Neural progenitor cell (in vitro differentiated cells): ENCODE measurements at regions not wholly inside any gene's neighbourhood (a gene's known extent, or its start where the extent isn't known, plus 50 kb on each side); places are given as distances from the start of the nearest gene placed in this dataset.
A peak's percentile ranks its signal among the peaks of the same experiment; 100 is the strongest.

ENCODE experiments used
- DNase-seq: peaks from one replicate; pipeline ENCODE4 v3.0.0-alpha.2; 2016; ENCODE audit warnings: low spot score
- H2AFZ ChIP-seq: fragments of 200-600 bp; sonication (generic); replicated peaks from 2 replicates; pipeline ENCODE4 v1.6.1; 2016; ENCODE audit warnings: antibody characterized with exemption
- H3F3A ChIP-seq: fragments of 200-600 bp; sonication (generic); 2 replicates; pipeline ENCODE4 v1.6.1; 2016; ENCODE audit warnings: antibody characterized with exemption, low read depth
- H3K27ac ChIP-seq: fragments of 200-600 bp; sonication (generic); 2 replicates; pipeline ENCODE4 v1.5.1; 2016; ENCODE audit warnings: mild to moderate bottlenecking
- H3K27me3 ChIP-seq: fragments of 200-600 bp; sonication (generic); 2 replicates; pipeline ENCODE4 v1.6.1; 2016; ENCODE audit warnings: mild to moderate bottlenecking, moderate library complexity
- H3K36me3 ChIP-seq: fragments of 200-600 bp; sonication (generic); 2 replicates; pipeline ENCODE4 v1.5.1; 2016
- H3K4me1 ChIP-seq: fragments of 200-600 bp; sonication (generic); 2 replicates; pipeline ENCODE4 v1.6.1; 2016; ENCODE audit warnings: mixed run types
- H3K4me2 ChIP-seq: fragments of 200-600 bp; sonication (generic); 2 replicates; pipeline ENCODE4 v1.6.1; 2016
- H3K4me3 ChIP-seq: fragments of 200-600 bp; sonication (generic); 2 replicates; pipeline ENCODE4 v1.5.1; 2016
- H3K79me2 ChIP-seq: fragments of 200-600 bp; sonication (generic); 2 replicates; pipeline ENCODE4 v1.6.1; 2016; ENCODE audit warnings: low read depth
- H3K9ac ChIP-seq: fragments of 200-600 bp; sonication (generic); 2 replicates; pipeline ENCODE4 v1.6.1; 2016
- H3K9me3 ChIP-seq: fragments of 200-600 bp; sonication (generic); 2 replicates; pipeline ENCODE4 v1.5.1; 2016; ENCODE audit warnings: low read depth
- H4K20me1 ChIP-seq: fragments of 200-600 bp; sonication (generic); 2 replicates; pipeline ENCODE4 v1.6.1; 2016; ENCODE audit warnings: low read depth
- H3K27ac Mint-ChIP-seq: 3 replicates; pipeline ENCODE4 v1.8.0; 2021; ENCODE audit warnings: mixed read lengths
- H3K27me3 Mint-ChIP-seq: 2 replicates; pipeline ENCODE4 v1.8.0; 2022; ENCODE audit warnings: low read depth, mild to moderate bottlenecking, inconsistent platforms, moderate library complexity, mixed read lengths; ENCODE audit not compliant: insufficient read depth
- H3K36me3 Mint-ChIP-seq: 3 replicates; pipeline ENCODE4 v1.8.0; 2021; ENCODE audit warnings: mixed read lengths
- H3K4me1 Mint-ChIP-seq: 3 replicates; pipeline ENCODE4 v1.8.0; 2021; ENCODE audit warnings: mixed read lengths
- H3K4me3 Mint-ChIP-seq: 3 replicates; pipeline ENCODE4 v1.8.0; 2021; ENCODE audit warnings: mild to moderate bottlenecking, moderate library complexity, mixed read lengths
- H3K9me3 Mint-ChIP-seq: 3 replicates; pipeline ENCODE4 v1.8.0; 2020; ENCODE audit warnings: mixed read lengths
- CTCF ChIP-seq: fragments of 200-600 bp; sonication (generic); IDR thresholded peaks from 2 replicates; pipeline ENCODE4 v1.5.1; 2017; ENCODE audit warnings: antibody characterized with exemption, mild to moderate bottlenecking
- EZH2 ChIP-seq: fragments of 200-600 bp; sonication (generic); IDR thresholded peaks from 2 replicates; pipeline ENCODE4 v1.6.1; 2017; ENCODE audit warnings: antibody characterized with exemption, mild to moderate bottlenecking, moderate library complexity
- EZH2phosphoT487 ChIP-seq: fragments of 200-600 bp; sonication (generic); IDR thresholded peaks from 2 replicates; pipeline ENCODE4 v1.6.1; 2017; ENCODE audit warnings: antibody characterized with exemption

GRCh38 chr4:96390404-96390803, 550.5 kb downstream of the PDHA2 start:
- H2AFZ ChIP-seq = peak overlapping the region; percentile 42
- no peaks in the 10 kb centered on the region for H4K20me1 ChIP-seq
- H3K4me2 ChIP-seq = no peak overlapping the region
- H3K9me3 ChIP-seq = no peaks in the 10 kb centered on the region
- TF ChIP-seq EZH2phosphoT487 (no peak), CTCF (no peak), EZH2 (no peak)
- no peak overlapping the region for H3K27ac ChIP-seq
- Mint-ChIP-seq H3K27me3 (no peaks in the 10 kb centered on the region), H3K4me3 (no peak overlapping the region), H3K4me1 (no peaks in the 10 kb centered on the region), H3K36me3 (no peaks in the 10 kb centered on the region), H3K27ac (no peak overlapping the region), H3K9me3 (no peaks in the 10 kb centered on the region)
- H3K27me3 ChIP-seq = no peaks in the 10 kb centered on the region
- no peak overlapping the region for H3K4me3 ChIP-seq
- no peaks in the 10 kb centered on the region for H3K36me3 ChIP-seq
- no peak overlapping the region for H3K9ac ChIP-seq
- no peaks in the 10 kb centered on the region for H3K4me1 ChIP-seq
- no peak for DNase-seq
- no peaks in the 10 kb centered on the region for H3K79me2 ChIP-seq
- H3F3A ChIP-seq = no peaks in the 10 kb centered on the region

GRCh38 chr4:96395747-96396146, 555.9 kb downstream of the PDHA2 start:
- Histone ChIP-seq H2AFZ (no peak overlapping the region), H3K4me2 (no peak overlapping the region), H3F3A (no peaks in the 10 kb centered on the region), H3K9me3 (no peaks in the 10 kb centered on the region), H3K27ac (no peak overlapping the region), H3K79me2 (no peaks in the 10 kb centered on the region), H3K27me3 (no peaks in the 10 kb centered on the region), H3K4me3 (no peak overlapping the region), H3K9ac (no peak overlapping the region), H3K36me3 (no peaks in the 10 kb centered on the region), H4K20me1 (no peaks in the 10 kb centered on the region), H3K4me1 (no peaks in the 10 kb centered on the region)
- Mint-ChIP-seq H3K27me3 (no peaks in the 10 kb centered on the region), H3K27ac (no peak overlapping the region), H3K9me3 (peaks cover 5% of the 10 kb centered on the region), H3K4me3 (no peak overlapping the region), H3K36me3 (no peaks in the 10 kb centered on the region), H3K4me1 (no peaks in the 10 kb centered on the region)
- DNase-seq = no peak
- TF ChIP-seq CTCF (peak; percentile 19), EZH2phosphoT487 (no peak)

GRCh38 chr4:96406742-96407141, 566.8 kb downstream of the PDHA2 start:
- Mint-ChIP-seq H3K4me1 (peaks cover 31% of the 10 kb centered on the region), H3K9me3 (peaks cover 6% of the 10 kb centered on the region)
- H3K4me1 ChIP-seq = no peaks in the 10 kb centered on the region

More at GRCh38 chr4:96406742-96407141, 566.8 kb downstream of the PDHA2 start:
- Histone ChIP-seq H3F3A (no peaks in the 10 kb centered on the region), H3K4me2 (no peak overlapping the region), H3K36me3 (no peaks in the 10 kb centered on the region), H2AFZ (peak overlapping the region; percentile 77), H3K9ac (no peak overlapping the region), H3K27ac (no peak overlapping the region), H4K20me1 (no peaks in the 10 kb centered on the region), H3K4me3 (no peak overlapping the region), H3K9me3 (no peaks in the 10 kb centered on the region), H3K27me3 (no peaks in the 10 kb centered on the region), H3K79me2 (no peaks in the 10 kb centered on the region)
- no peak for TF ChIP-seq CTCF
- TF ChIP-seq EZH2 = no peak
- no peak for TF ChIP-seq EZH2phosphoT487
- no peak for DNase-seq
- Mint-ChIP-seq H3K36me3 (peaks cover 2% of the 10 kb centered on the region), H3K27ac (peak overlapping the region; percentile 93), H3K4me3 (no peak overlapping the region), H3K27me3 (peaks cover 3% of the 10 kb centered on the region)
